ENCODE measurements at regions not wholly inside any gene's neighbourhood (a gene's known extent, or its start where the extent isn't known, plus 50 kb on each side); places are given as distances from the start of the nearest gene placed in this dataset.

- H4K20me1 ChIP-seq, result no peaks in the 10 kb centered on the region
- no peaks in the 10 kb centered on the region for H3K27me3 ChIP-seq
- no peak overlapping the region for H3K4me2 ChIP-seq
- TF ChIP-seq Cebpa-rat (IDR thresholded peaks at IDR 0.05), result no peak
- H3K9ac ChIP-seq, result no peak overlapping the region
- no peaks in the 10 kb centered on the region for H3K4me1 ChIP-seq
- H3K27ac ChIP-seq, result no peak overlapping the region
- no peak overlapping the region for H3K4me3 ChIP-seq
- no peaks in the 10 kb centered on the region for H3K36me3 ChIP-seq
- H3K9me3 ChIP-seq, result no peaks in the 10 kb centered on the region
These were observed 592.1 kb downstream of the TDRD15 start for GRCh38 chr2:21715887-21716286.

- Histone ChIP-seq H3K4me2 (no peak overlapping the region), H4K20me1 (no peaks in the 10 kb centered on the region), H3K9ac (no peak overlapping the region), H3K27ac (no peak overlapping the region), H3K27me3 (no peaks in the 10 kb centered on the region), H3K4me3 (no peak overlapping the region), H3K36me3 (no peaks in the 10 kb centered on the region), H3K4me1 (no peaks in the 10 kb centered on the region), H3K9me3 (no peaks in the 10 kb centered on the region)
- TF ChIP-seq Cebpa-rat (IDR thresholded peaks at IDR 0.05), result no peak
These were observed 603.3 kb downstream of the TDRD15 start for GRCh38 chr2:21727101-21727500.

GRCh38 chr2:21728133-21728532 is 604.4 kb downstream of the TDRD15 start:
- no peak overlapping the region for H3K4me3 ChIP-seq
- no peak overlapping the region for H3K27ac ChIP-seq
- H3K9ac ChIP-seq, result no peak overlapping the region
- no peaks in the 10 kb centered on the region for H4K20me1 ChIP-seq
- no peak for TF ChIP-seq Cebpa-rat (IDR thresholded peaks at IDR 0.05)
- no peaks in the 10 kb centered on the region for H3K36me3 ChIP-seq
- no peaks in the 10 kb centered on the region for H3K4me1 ChIP-seq
- H3K4me2 ChIP-seq, result no peak overlapping the region
- H3K9me3 ChIP-seq, result no peaks in the 10 kb centered on the region
- H3K27me3 ChIP-seq, result no peaks in the 10 kb centered on the region

DNA sequence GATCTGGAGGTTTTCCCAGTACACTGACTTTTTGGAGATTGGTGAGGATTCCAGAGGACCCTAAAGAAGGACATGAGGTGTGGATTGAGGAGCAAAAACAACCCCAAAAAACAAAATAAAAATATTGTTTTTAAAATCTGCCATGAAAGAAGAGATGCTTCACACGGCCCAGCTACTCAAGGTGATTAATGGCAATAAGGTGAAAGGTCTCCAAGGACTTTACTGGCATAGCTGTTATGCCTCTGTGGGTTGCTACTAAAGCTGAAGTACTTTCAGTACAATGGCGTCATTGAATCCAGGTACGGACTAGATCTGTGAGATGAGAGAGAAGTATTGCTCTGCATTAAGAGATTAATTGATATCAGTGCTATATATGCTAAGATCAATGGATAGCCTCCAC is 606.4 kb downstream of the TDRD15 start:
- no peak for TF ChIP-seq Cebpa-rat (IDR thresholded peaks at IDR 0.05)
- Histone ChIP-seq H3K27ac (no peak overlapping the region), H3K9me3 (no peaks in the 10 kb centered on the region), H3K4me3 (no peak overlapping the region), H3K4me1 (no peaks in the 10 kb centered on the region), H4K20me1 (no peaks in the 10 kb centered on the region), H3K4me2 (no peak overlapping the region), H3K27me3 (no peaks in the 10 kb centered on the region), H3K9ac (no peak overlapping the region), H3K36me3 (no peaks in the 10 kb centered on the region)

GRCh38 chr2:21740484-21740883 is 616.7 kb downstream of the TDRD15 start:
- Histone ChIP-seq H3K27me3 (no peaks in the 10 kb centered on the region), H3K4me2 (no peak overlapping the region), H3K27ac (no peak overlapping the region), H3K9me3 (no peaks in the 10 kb centered on the region), H3K4me3 (no peak overlapping the region), H4K20me1 (no peaks in the 10 kb centered on the region), H3K36me3 (no peaks in the 10 kb centered on the region), H3K9ac (no peak overlapping the region), H3K4me1 (no peaks in the 10 kb centered on the region)
- TF ChIP-seq Cebpa-rat (IDR thresholded peaks at IDR 0.05), result no peak

DNA sequence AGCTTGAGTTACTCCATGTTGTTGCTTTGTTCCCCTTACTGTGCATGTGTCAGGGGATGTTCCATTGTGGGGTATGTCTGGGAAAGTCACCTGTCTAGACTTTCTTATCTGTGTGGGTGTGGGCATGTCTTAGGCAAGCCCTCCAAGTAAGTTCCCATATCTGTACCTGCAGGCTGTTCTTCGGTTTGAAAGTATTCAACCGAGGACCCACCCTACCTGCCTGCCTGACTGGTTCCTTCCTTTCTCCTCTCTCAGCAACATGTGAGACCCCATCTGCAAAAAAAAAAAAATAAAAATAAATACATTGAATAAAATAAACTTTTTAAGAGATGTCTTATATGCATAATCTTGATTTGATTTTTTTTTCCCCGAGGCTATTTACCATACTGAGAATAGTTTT is 622.7 kb downstream of the TDRD15 start:
- H3K36me3 ChIP-seq, result no peaks in the 10 kb centered on the region

DNA sequence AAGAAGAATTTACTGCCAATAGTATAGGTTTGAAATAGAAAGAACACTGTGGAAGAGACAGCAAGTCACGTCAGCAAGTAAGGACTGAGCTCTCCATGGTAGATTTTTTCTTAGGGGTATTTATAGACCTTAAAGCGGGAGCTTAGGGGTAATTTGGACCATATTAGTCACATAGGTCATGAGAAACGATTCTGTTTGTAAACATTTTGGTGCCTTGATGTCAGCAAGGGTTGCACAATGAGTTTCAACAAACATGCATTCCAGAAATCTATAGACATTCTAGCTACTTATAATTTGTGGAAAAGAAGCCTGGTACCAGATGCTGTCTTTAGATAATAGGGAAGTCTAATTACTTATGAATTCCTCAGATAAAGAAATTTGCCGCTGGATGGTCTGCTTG is 624.7 kb downstream of the TDRD15 start:
- H3K27ac ChIP-seq, result peak overlapping the region; percentile 18; the same call in 1 of the 2 replicates
- H3K4me3 ChIP-seq, result peak overlapping the region; percentile 37; the same call in 1 of the 2 replicates
- no peaks in the 10 kb centered on the region for H3K27me3 ChIP-seq
- H3K4me2 ChIP-seq, result peak overlapping the region; percentile 74
- no peaks in the 10 kb centered on the region for H4K20me1 ChIP-seq
- H3K9ac ChIP-seq, result no peak overlapping the region
- TF ChIP-seq Cebpa-rat (IDR thresholded peaks at IDR 0.05), result no peak
- no peaks in the 10 kb centered on the region for H3K36me3 ChIP-seq
- peaks cover 15% of the 10 kb centered on the region for H3K9me3 ChIP-seq
- peaks cover 28% of the 10 kb centered on the region for H3K4me1 ChIP-seq

More for the DNA sequence above, 622.7 kb downstream of the TDRD15 start:
- peaks cover 28% of the 10 kb centered on the region for H3K4me1 ChIP-seq
- no peaks in the 10 kb centered on the region for H4K20me1 ChIP-seq
- H3K4me3 ChIP-seq, result no peak overlapping the region
- no peak overlapping the region for H3K9ac ChIP-seq
- no peak overlapping the region for H3K27ac ChIP-seq
- peaks cover 15% of the 10 kb centered on the region for H3K9me3 ChIP-seq
- H3K4me2 ChIP-seq, result no peak overlapping the region
- H3K27me3 ChIP-seq, result no peaks in the 10 kb centered on the region
- TF ChIP-seq Cebpa-rat (IDR thresholded peaks at IDR 0.05), result no peak

GRCh38 chr2:21754164-21754788 is 630.5 kb downstream of the TDRD15 start:
- TF ChIP-seq Cebpa-rat (IDR thresholded peaks at IDR 0.05), result no peak
- H3K9me3 ChIP-seq, result peaks cover 12% of the 10 kb centered on the region
- H3K4me2 ChIP-seq, result peak overlapping the region; percentile 1; the same call in 1 of the 2 replicates

GRCh38 chr2:21757805-21758430 is 634.1 kb downstream of the TDRD15 start:
- no peak overlapping the region for H3K4me3 ChIP-seq
- peaks cover 54% of the 10 kb centered on the region for H3K4me1 ChIP-seq
- TF ChIP-seq Cebpa-rat (IDR thresholded peaks at IDR 0.05), result no peak
- peak overlapping the region; percentile 70 for H3K4me2 ChIP-seq
- no peaks in the 10 kb centered on the region for H4K20me1 ChIP-seq
- H3K9ac ChIP-seq, result no peak overlapping the region
- no peaks in the 10 kb centered on the region; the same call in 1 of the 2 replicates for H3K36me3 ChIP-seq
- H3K9me3 ChIP-seq, result peaks cover 27% of the 10 kb centered on the region
- no peaks in the 10 kb centered on the region for H3K27me3 ChIP-seq
- H3K27ac ChIP-seq, result no peak overlapping the region

More at GRCh38 chr2:21754164-21754788, 630.5 kb downstream of the TDRD15 start:
- H3K4me1 ChIP-seq, result peaks cover 31% of the 10 kb centered on the region
- H4K20me1 ChIP-seq, result no peaks in the 10 kb centered on the region
- no peaks in the 10 kb centered on the region for H3K27me3 ChIP-seq
- no peak overlapping the region for H3K9ac ChIP-seq
- no peak overlapping the region for H3K27ac ChIP-seq
- H3K4me3 ChIP-seq, result no peak overlapping the region
- no peaks in the 10 kb centered on the region for H3K36me3 ChIP-seq

- Histone ChIP-seq H3K4me3 (no peak overlapping the region), H3K4me1 (peaks cover 45% of the 10 kb centered on the region), H3K27me3 (no peaks in the 10 kb centered on the region), H3K36me3 (no peaks in the 10 kb centered on the region; the same call in 1 of the 2 replicates), H4K20me1 (no peaks in the 10 kb centered on the region), H3K4me2 (peak overlapping the region; percentile 70), H3K9ac (no peak overlapping the region), H3K9me3 (peaks cover 38% of the 10 kb centered on the region), H3K27ac (no peak overlapping the region)
- TF ChIP-seq Cebpa-rat (IDR thresholded peaks at IDR 0.05), result no peak
These were observed 636.1 kb downstream of the TDRD15 start for GRCh38 chr2:21759819-21760218.

Data from BLaER1 (cell line).